Uterus (tissue), 3 donors: ENCODE measurements at regions not wholly inside any gene's neighbourhood (a gene's known extent, or its start where the extent isn't known, plus 50 kb on each side); places are given as distances from the start of the nearest gene placed in this dataset.

Experiments used
- DNase-seq, 2 donors: peaks; one replicate each; pipeline ENCODE4 v3.0.0-alpha.2; 2019 to 2020
- H3K27ac ChIP-seq, 2 donors: fragments of 200-600 bp; sonication (generic); 1 replicate in 1 of 2; 2 replicates in 1 of 2; pipeline ENCODE4 v1.5.1; 2016 to 2018
- H3K27me3 ChIP-seq, 2 donors: fragments of 200-600 bp; sonication (generic); one replicate each; pipeline ENCODE4 v1.5.1; 2018 to 2019; ENCODE audit warnings: control low read depth in 1 of 2
- H3K36me3 ChIP-seq, 2 donors: fragments of 200-600 bp; sonication (generic); one replicate each; pipeline ENCODE4 v1.5.1; 2019; ENCODE audit warnings: control low read depth in 1 of 2
- H3K4me1 ChIP-seq, 2 donors: fragments of 200-600 bp; sonication (generic); one replicate each; pipeline ENCODE4 v1.5.1; 2018 to 2019; ENCODE audit warnings: control low read depth in 1 of 2
- H3K4me3 ChIP-seq, 2 donors: fragments of 200-600 bp; sonication (generic); 1 replicate in 1 of 2; 2 replicates in 1 of 2; pipeline ENCODE4 v1.5.1; 2018 to 2019; ENCODE audit warnings: mild to moderate bottlenecking in 1 of 2
- H3K9me3 ChIP-seq, 2 donors: fragments of 200-600 bp; sonication (generic); one replicate each; pipeline ENCODE4 v1.5.1; 2019; ENCODE audit warnings: control low read depth in 1 of 2
- POLR2A ChIP-seq, 2 donors: fragments of 450-650 bp; IDR thresholded peaks; one replicate each; pipeline ENCODE4 v1.6.1; 2016; ENCODE audit warnings: antibody characterized with exemption in 2 of 2, mild to moderate bottlenecking in 1 of 2, moderate library complexity in 1 of 2
- intact Hi-C: fragments of 100-400 bp; cut with DNase I; formaldehyde crosslinking; loops from one replicate; pipeline ENCODE4 v1.15.1; 2023; ENCODE audit warnings: low total_unique reads
- TF ChIP-seq, protein P1 (sequence below), 4 experiments: fragments of 200-600 bp in 2 of 4; fragments of 450-650 bp in 2 of 4; sonication (generic) in 2 of 4; IDR thresholded peaks; one replicate each; pipeline ENCODE4 v1.5.1; 2016 to 2019; ENCODE audit warnings: antibody characterized with exemption in 4 of 4, mild to moderate bottlenecking in 2 of 4, moderate library complexity in 1 of 4
- donor health status: DM: yes; HTN: yes; CAD: no.

DNA sequence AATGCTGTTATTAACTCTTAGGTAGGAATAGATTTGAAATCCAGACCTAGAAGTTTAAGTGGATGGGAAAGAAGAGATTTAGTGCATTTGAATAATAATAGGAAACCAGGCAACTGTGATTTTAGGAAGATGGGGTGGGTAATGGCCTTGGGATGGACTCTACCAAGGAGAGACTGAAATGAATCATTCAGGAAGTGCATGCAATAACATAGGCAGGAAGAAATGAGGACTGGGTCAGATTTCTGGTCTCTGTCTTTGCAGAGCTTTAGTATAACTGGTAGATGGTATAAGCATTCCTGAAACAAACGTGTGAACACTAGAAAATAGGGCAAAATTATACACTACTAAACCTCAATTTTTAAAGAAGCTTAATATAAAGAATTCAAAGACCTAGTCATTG lies 274.4 kb upstream of the CLINT1 start:
- H3K27me3 ChIP-seq, result no peaks in the 10 kb centered on the region
- no peaks in the 10 kb centered on the region for H3K9me3 ChIP-seq
- no peak overlapping the region for H3K4me3 ChIP-seq
- no peaks in the 10 kb centered on the region for H3K36me3 ChIP-seq
- no peak for DNase-seq
- no peaks in the 10 kb centered on the region for H3K4me1 ChIP-seq
- intact Hi-C loops, result no loop called here
- TF ChIP-seq POLR2A (IDR thresholded peaks at IDR 0.05), result no peak
- TF ChIP-seq, protein P1, sequence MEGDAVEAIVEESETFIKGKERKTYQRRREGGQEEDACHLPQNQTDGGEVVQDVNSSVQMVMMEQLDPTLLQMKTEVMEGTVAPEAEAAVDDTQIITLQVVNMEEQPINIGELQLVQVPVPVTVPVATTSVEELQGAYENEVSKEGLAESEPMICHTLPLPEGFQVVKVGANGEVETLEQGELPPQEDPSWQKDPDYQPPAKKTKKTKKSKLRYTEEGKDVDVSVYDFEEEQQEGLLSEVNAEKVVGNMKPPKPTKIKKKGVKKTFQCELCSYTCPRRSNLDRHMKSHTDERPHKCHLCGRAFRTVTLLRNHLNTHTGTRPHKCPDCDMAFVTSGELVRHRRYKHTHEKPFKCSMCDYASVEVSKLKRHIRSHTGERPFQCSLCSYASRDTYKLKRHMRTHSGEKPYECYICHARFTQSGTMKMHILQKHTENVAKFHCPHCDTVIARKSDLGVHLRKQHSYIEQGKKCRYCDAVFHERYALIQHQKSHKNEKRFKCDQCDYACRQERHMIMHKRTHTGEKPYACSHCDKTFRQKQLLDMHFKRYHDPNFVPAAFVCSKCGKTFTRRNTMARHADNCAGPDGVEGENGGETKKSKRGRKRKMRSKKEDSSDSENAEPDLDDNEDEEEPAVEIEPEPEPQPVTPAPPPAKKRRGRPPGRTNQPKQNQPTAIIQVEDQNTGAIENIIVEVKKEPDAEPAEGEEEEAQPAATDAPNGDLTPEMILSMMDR (IDR thresholded peaks at IDR 0.05), result no peak
- H3K27ac ChIP-seq, result no peak overlapping the region

DNA sequence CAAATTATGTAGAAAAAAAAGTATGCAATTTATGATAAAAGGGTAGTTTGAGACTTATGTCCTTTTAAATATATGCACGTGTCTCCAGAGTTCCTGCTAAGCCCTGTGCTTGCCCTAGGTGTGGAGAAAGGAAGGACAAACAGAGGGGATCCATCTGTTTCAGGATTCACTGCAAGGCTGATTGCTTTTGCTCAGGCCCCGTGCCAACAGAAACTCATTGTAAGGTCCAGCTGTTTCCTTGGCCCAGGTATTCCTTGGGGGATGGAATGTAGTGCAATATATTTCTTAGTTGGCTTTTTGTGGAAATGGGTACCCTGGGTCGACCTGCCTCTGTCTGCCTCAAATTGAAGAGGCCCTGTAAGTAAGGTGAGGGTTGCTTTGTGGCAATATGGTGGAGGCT lies 268.6 kb upstream of the CLINT1 start:
- intact Hi-C loops, result no loop called here
- H3K4me3 ChIP-seq, result no peak overlapping the region
- DNase-seq, result no peak
- no peak overlapping the region for H3K27ac ChIP-seq
- no peaks in the 10 kb centered on the region for H3K27me3 ChIP-seq
- H3K4me1 ChIP-seq, result no peaks in the 10 kb centered on the region
- TF ChIP-seq, protein P1 (IDR thresholded peaks at IDR 0.05), result no peak
- no peak for TF ChIP-seq POLR2A (IDR thresholded peaks at IDR 0.05)
- no peaks in the 10 kb centered on the region for H3K36me3 ChIP-seq
- H3K9me3 ChIP-seq, result no peaks in the 10 kb centered on the region

DNA sequence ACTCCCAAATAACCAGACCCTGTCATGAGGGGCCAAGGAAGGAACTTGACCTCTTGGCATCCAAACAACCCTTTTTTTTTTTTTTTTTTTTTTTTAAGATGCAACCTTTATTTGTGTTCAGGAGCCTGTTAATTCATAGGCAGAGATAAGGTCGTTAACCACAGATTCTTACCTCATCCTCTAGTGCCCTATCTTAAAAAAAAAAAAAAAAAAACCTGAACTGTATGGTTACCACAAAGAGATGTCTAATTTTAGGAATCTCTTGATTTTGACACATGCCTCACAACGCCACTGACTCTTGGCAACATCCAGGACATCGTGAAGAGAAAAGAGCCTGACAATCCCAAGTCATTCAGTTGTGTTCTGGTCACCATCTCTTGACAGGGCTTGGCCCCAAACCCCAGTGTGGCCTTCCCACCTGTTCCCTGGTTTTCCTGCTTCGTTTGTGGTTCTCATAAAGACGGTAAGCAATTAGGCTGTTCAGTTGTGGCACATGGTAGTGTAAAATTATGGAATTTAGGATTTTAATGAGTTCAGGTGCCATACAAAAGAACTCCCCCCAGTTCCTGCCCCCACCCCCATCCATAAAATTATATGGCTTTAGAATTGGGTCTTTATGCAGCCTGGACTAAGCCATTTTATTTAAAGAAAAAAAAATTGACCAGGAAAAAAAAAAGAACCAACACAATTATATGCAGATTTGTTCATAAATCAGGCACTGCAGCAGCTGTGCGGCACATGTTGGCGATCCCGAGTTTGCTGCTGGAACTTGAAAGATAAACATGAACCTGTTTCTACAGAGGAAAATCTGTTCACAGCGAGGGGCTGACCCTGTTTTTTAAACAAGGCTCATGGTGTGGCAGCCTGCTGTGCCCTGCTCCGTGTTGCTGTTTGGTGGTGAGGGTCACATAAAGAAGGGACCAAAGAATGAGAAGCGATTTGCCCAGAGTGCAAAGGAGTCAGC lies 267.8 kb upstream of the CLINT1 start:
- no peak overlapping the region for H3K27ac ChIP-seq
- H3K36me3 ChIP-seq, result no peaks in the 10 kb centered on the region
- no peaks in the 10 kb centered on the region for H3K4me1 ChIP-seq
- DNase-seq, result no peak
- no peak overlapping the region for H3K4me3 ChIP-seq
- no peaks in the 10 kb centered on the region for H3K27me3 ChIP-seq
- no peaks in the 10 kb centered on the region for H3K9me3 ChIP-seq
- TF ChIP-seq, protein P1 (IDR thresholded peaks at IDR 0.05), result no peak
- no peak for TF ChIP-seq POLR2A (IDR thresholded peaks at IDR 0.05)
- intact Hi-C loops, result no loop called here

DNA sequence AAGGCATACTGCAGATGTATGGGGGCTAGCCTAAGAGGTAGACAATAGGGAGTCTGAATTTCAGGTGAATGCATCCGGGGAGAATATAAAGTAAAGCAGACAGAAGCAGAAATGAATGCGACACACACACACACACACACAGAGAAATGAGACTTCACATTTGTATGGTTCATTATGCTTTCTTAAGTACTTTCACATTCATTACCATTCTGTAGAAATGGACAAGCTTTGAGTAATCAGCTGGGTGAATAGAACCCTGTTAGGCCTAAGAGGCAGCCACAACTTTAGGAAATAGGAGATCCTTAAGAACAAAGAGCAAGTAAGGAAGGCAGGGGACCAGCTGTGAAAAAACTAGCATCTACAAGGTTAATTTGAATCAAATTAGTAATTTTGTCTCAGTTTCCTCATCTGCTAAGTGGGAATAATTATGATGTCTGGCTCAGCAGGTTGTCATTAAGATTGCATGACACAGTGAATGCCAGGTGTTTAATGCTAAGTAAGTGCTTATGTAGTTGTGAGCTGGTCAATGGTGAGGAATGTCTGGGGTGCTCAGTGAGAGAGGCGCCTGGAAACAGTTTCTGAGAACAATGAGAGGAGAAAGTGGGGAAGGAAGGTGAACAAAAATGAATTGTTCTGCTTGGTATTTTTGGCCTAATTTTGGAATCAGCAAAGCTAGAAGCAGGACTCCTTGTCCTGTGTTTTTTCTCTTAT lies 265.8 kb upstream of the CLINT1 start:
- intact Hi-C loops, result no loop called here
- TF ChIP-seq POLR2A (IDR thresholded peaks at IDR 0.05), result no peak
- TF ChIP-seq, protein P1 (IDR thresholded peaks at IDR 0.05), result no peak
- H3K27ac ChIP-seq, result no peak overlapping the region
- no peak for DNase-seq
- H3K4me3 ChIP-seq, result no peak overlapping the region
- peaks cover 0 to 3% of the 10 kb centered on the region in 2 donors for H3K4me1 ChIP-seq
- no peaks in the 10 kb centered on the region for H3K36me3 ChIP-seq
- H3K9me3 ChIP-seq, result no peaks in the 10 kb centered on the region
- H3K27me3 ChIP-seq, result no peaks in the 10 kb centered on the region

DNA sequence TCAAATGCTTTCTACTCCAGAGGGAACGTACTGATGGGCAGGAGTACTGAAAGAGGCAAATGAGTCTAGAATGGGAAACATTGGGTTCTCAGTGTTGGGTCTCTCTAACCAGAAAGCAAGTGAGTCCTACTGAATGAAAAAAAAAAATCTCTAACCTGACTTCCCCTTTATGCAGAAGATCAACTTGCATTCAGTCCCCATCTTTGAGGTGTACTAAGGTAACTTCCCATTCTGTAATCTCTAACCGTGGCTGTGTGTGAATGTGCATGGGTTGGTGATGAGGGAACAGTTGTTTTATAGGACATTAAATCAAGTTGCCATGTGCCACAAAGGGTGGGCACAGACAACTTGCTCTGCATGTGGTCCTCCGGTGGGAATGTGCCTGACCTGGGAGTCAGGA lies 264.6 kb upstream of the CLINT1 start:
- no peaks in the 10 kb centered on the region for H3K9me3 ChIP-seq
- H3K27ac ChIP-seq, result no peak overlapping the region
- H3K4me3 ChIP-seq, result no peak overlapping the region
- H3K36me3 ChIP-seq, result no peaks in the 10 kb centered on the region
- TF ChIP-seq, protein P1 (IDR thresholded peaks at IDR 0.05), result no peak
- no peak for TF ChIP-seq POLR2A (IDR thresholded peaks at IDR 0.05)
- no peak for DNase-seq
- no peaks in the 10 kb centered on the region for H3K27me3 ChIP-seq
- intact Hi-C loops, result no loop called here
- H3K4me1 ChIP-seq, result peaks cover 0 to 3% of the 10 kb centered on the region in 2 donors
